ENCODE measurements at regions not wholly inside any gene's neighbourhood (a gene's known extent, or its start where the extent isn't known, plus 50 kb on each side); places are given as distances from the start of the nearest gene placed in this dataset.

GRCh38 chr1:117802531-117803257 is 126.7 kb downstream of the GDAP2 start:
- no peak for DNase-seq (ENCODE audit: low read depth in 1 of 2, low spot score in 1 of 2)

GRCh38 chr1:117803318-117803717 is 126.1 kb downstream of the GDAP2 start:
- no peak for DNase-seq (ENCODE audit: low read depth in 1 of 2, low spot score in 1 of 2)

- DNase-seq (ENCODE audit: low read depth in 1 of 2, low spot score in 1 of 2), result no peak
Observed at GRCh38 chr1:117809764-117810163, 119.7 kb downstream of the GDAP2 start.

- no peak for DNase-seq (ENCODE audit: low read depth in 1 of 2, low spot score in 1 of 2)
Observed at GRCh38 chr1:117810553-117810952, 118.9 kb downstream of the GDAP2 start.

GRCh38 chr1:117812869-117813511 is 116.4 kb downstream of the GDAP2 start:
- no peak for DNase-seq (ENCODE audit: low read depth in 1 of 2, low spot score in 1 of 2)

All from stimulated activated CD4-positive, alpha-beta T cell treated with anti-CD3 and anti-CD28 coated beads, Interleukin-15, amount 100 ng/mL, for 1 hour (primary cell).